ENCODE measurements at regions not wholly inside any gene's neighbourhood (a gene's known extent, or its start where the extent isn't known, plus 50 kb on each side); places are given as distances from the start of the nearest gene placed in this dataset.

DNA sequence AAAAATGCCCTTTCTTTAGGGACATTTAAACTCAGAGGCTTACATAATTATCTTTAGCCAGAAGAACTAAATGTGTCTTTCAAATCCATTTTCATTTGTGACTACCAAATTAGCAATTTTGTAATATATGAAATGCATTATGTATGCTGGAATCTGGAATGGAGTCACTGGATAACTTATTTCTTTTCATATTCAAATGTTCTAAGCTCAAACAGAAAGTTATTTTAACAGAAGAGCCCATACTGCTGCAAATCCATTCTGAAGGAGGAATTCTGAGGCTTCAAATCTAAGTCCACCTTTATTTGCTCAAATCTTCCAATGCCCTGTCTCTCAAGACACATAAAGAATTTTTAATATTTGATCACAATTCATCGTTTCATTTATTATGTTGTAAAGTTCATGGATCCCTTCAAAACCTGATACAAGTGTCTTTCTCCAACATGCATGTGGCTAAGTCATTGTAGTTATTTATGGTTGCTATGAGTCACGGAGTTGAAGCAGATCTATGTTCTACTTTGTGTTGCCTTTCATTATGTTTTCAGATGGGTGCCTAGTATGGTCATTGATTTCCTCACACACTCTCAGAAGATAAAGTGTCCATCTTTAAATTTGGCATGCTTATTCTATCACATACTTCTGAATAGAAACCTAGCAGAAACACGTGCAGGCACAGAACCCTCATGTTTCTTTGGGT lies 214.8 kb upstream of the GCFC2 start:
- Histone ChIP-seq H3K4me2 (ENCODE audit: insufficient read depth, low read length) (no peak overlapping the region), H3K4me1 (ENCODE audit: control insufficient read depth, extremely low read depth, insufficient read depth, low read length) (no peaks in the 10 kb centered on the region), H3K36me3 (ENCODE audit: control insufficient read depth in 2 of 2, extremely low read depth in 1 of 2, insufficient read depth in 2 of 2, low read length in 2 of 2) (no peaks in the 10 kb centered on the region), H4K20me1 (replicated peaks; ENCODE audit: control insufficient read depth, extremely low read depth, insufficient read depth, low read length) (no peaks in the 10 kb centered on the region), H3K27ac (ENCODE audit: insufficient read depth, low read depth, low read length) (no peak overlapping the region), H3K9ac (replicated peaks; ENCODE audit: extremely low read depth, insufficient read depth, low read length) (no peak overlapping the region), H3K9me3 (replicated peaks; ENCODE audit: control insufficient read depth, insufficient read depth, low read length) (no peaks in the 10 kb centered on the region), H2AFZ (ENCODE audit: low read depth, low read length) (no peak overlapping the region), H3K79me2 (ENCODE audit: control insufficient read depth, insufficient read depth, low read length) (no peaks in the 10 kb centered on the region), H3K9me1 (replicated peaks; ENCODE audit: control insufficient read depth, extremely low read depth, insufficient read depth, low read length) (no peaks in the 10 kb centered on the region), H3K4me3 (replicated peaks in 1 of 3; ENCODE audit: insufficient read depth in 1 of 3, low read depth in 1 of 3, low read length in 3 of 3) (no peak overlapping the region), H3K27me3 (ENCODE audit: control insufficient read depth in 2 of 2, insufficient read depth in 2 of 2, low read length in 2 of 2) (no peaks in the 10 kb centered on the region)
- BruUV-seq (replicated peaks), result no TSS peak
- POLR2A ChIA-PET, result no interaction called here
- CTCF ChIA-PET, result no interaction called here
- intact Hi-C loops (cut with micrococcal nuclease), result no loop called here
- FAIRE-seq (no peak), DNase-seq (ENCODE audit: low read depth, low spot score) (no peak)
- TF ChIP-seq MYC (IDR thresholded peaks at IDR 0.05; ENCODE audit: low read depth, low read length) (no peak), POLR2A (IDR thresholded peaks at IDR 0.05; ENCODE audit: low read depth, low read length) (no peak), POLR2AphosphoS5 (IDR thresholded peaks at IDR 0.05; ENCODE audit: insufficient read depth, low read depth, low read length) (no peak), EZH2 (IDR thresholded peaks at IDR 0.05; ENCODE audit: borderline replicate concordance, low read depth, low read length, severe bottlenecking) (no peak), JUN (IDR thresholded peaks at IDR 0.05; ENCODE audit: borderline replicate concordance, insufficient read depth, insufficient read length, low read depth) (no peak), FOS (IDR thresholded peaks at IDR 0.05; ENCODE audit: borderline replicate concordance, insufficient read depth, low read length) (no peak), GATA2 (IDR thresholded peaks at IDR 0.05; ENCODE audit: insufficient read depth, insufficient read length, low read depth, low read length) (no peak)
- TF ChIP-seq, protein P1, sequence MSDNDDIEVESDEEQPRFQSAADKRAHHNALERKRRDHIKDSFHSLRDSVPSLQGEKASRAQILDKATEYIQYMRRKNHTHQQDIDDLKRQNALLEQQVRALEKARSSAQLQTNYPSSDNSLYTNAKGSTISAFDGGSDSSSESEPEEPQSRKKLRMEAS (IDR thresholded peaks at IDR 0.05; ENCODE audit: insufficient read depth, insufficient read length), result no peak
- TF ChIP-seq, protein P2, sequence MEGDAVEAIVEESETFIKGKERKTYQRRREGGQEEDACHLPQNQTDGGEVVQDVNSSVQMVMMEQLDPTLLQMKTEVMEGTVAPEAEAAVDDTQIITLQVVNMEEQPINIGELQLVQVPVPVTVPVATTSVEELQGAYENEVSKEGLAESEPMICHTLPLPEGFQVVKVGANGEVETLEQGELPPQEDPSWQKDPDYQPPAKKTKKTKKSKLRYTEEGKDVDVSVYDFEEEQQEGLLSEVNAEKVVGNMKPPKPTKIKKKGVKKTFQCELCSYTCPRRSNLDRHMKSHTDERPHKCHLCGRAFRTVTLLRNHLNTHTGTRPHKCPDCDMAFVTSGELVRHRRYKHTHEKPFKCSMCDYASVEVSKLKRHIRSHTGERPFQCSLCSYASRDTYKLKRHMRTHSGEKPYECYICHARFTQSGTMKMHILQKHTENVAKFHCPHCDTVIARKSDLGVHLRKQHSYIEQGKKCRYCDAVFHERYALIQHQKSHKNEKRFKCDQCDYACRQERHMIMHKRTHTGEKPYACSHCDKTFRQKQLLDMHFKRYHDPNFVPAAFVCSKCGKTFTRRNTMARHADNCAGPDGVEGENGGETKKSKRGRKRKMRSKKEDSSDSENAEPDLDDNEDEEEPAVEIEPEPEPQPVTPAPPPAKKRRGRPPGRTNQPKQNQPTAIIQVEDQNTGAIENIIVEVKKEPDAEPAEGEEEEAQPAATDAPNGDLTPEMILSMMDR (IDR thresholded peaks at IDR 0.05; ENCODE audit: extremely low read depth in 1 of 2, insufficient read depth in 1 of 2, low read depth in 1 of 2, low read length in 2 of 2), result no peak
- dilution Hi-C loops (cut with MboI; ENCODE audit: extremely low pct_ligation_motif_present, low sequenced_read_pairs), result no loop called here

All from endothelial cell of umbilical vein (primary cell).